ENCODE measurements at regions not wholly inside any gene's neighbourhood (a gene's known extent, or its start where the extent isn't known, plus 50 kb on each side); places are given as distances from the start of the nearest gene placed in this dataset.

DNA sequence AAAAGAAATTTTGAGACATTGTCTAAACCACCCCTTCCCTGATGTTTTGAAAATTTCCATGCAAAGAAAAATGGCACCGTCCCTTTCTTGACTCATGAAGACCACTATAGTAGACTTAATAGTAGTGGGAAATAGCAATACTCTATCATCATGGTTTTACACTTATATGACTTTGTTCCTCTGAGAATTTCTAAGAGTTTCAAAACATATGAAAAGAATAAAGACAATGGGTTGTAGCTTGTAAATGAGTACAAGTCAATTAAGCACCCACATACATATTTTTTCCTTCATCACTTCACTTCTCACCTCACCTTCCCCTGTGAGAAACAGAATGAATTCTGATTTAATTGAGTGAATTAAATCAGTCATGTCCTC lies 151.7 kb downstream of the LYPLAL1 start:
- Histone ChIP-seq H4K20me1 (replicated peaks in 1 of 2; ENCODE audit: control insufficient read depth in 1 of 2, insufficient read depth in 2 of 2, low read length in 2 of 2) (no peaks in the 10 kb centered on the region), H3K4me2 (ENCODE audit: insufficient read depth in 1 of 2, low read depth in 2 of 2, low read length in 2 of 2) (no peak overlapping the region), H2BK12ac (ENCODE audit: low read depth, low read length) (no peak overlapping the region), H3K9ac (replicated peaks in 1 of 4; ENCODE audit: extremely low read depth in 1 of 4, low read depth in 3 of 4, low read length in 3 of 4) (no peak overlapping the region), H3K14ac (ENCODE audit: insufficient read length) (no peak overlapping the region), H3K79me1 (ENCODE audit: low read depth, low read length) (no peaks in the 10 kb centered on the region), H3K23me2 (ENCODE audit: low read depth, low read length) (no peaks in the 10 kb centered on the region), H3K27me3 (replicated peaks in 1 of 4; ENCODE audit: control insufficient read depth in 3 of 4, extremely low read depth in 1 of 4, insufficient read depth in 3 of 4, low read length in 3 of 4) (no peaks in the 10 kb centered on the region), H2BK20ac (ENCODE audit: low read length) (no peak overlapping the region), H2AK5ac (ENCODE audit: low read depth, low read length) (no peak overlapping the region), H3K4me1 (replicated peaks in 1 of 4; ENCODE audit: control insufficient read depth in 3 of 4, insufficient read depth in 4 of 4, low read length in 3 of 4) (no peaks in the 10 kb centered on the region), H3K23ac (ENCODE audit: insufficient read length) (no peak overlapping the region), H2AFZ (ENCODE audit: low read length) (no peak overlapping the region), H3K79me2 (ENCODE audit: control insufficient read depth in 1 of 2, insufficient read depth in 2 of 2, low read length in 2 of 2) (no peaks in the 10 kb centered on the region), H3K36me3 (ENCODE audit: control insufficient read depth in 2 of 4, insufficient read depth in 4 of 4, low read length in 3 of 4) (no peaks in the 10 kb centered on the region), H3K27ac (ENCODE audit: low read depth, low read length) (no peak overlapping the region), H3K4me3 (ENCODE audit: extremely low read depth in 1 of 4, insufficient read depth in 2 of 4, low read depth in 3 of 4, low read length in 4 of 4) (no peak overlapping the region), H2BK120ac (replicated peaks; ENCODE audit: low read depth, low read length) (no peak overlapping the region), H3K4ac (replicated peaks; ENCODE audit: insufficient read length, low read depth, low read length) (no peak overlapping the region), H3K9me3 (ENCODE audit: insufficient read depth in 2 of 2, low read depth in 1 of 2, low read length in 1 of 2) (no peaks in the 10 kb centered on the region), H2BK15ac (ENCODE audit: low read length) (no peak overlapping the region), H2BK5ac (ENCODE audit: low read depth, low read length) (no peak overlapping the region), H3K56ac (replicated peaks; ENCODE audit: insufficient read length, low read depth, low read length) (no peak overlapping the region), H4K5ac (ENCODE audit: insufficient read length, low read depth, low read length) (no peak overlapping the region), H3K18ac (ENCODE audit: extremely low read depth, low read length) (no peak overlapping the region), H4K8ac (ENCODE audit: extremely low read depth, insufficient read depth, low read length) (no peak overlapping the region), H4K91ac (replicated peaks; ENCODE audit: insufficient read length, low read length) (no peak overlapping the region)
- no peak for FAIRE-seq
- CTCF ChIA-PET (ENCODE audit: partially characterized antibody) = interaction anchor here (1.0 kb wide), 1 partner anchor 22 kb away, joined by 3 read pairs; no protein-coding TSS in a partner anchor
- POLR2A ChIA-PET (ENCODE audit: partially characterized antibody) = interaction anchor here (0.6 kb wide), 1 partner anchor 513 kb away, joined by 3 read pairs; no protein-coding TSS in a partner anchor
- WGBS, 2 experiments (ENCODE audit: extremely low coverage in 1 of 2, insufficient coverage in 1 of 2, insufficient read length in 1 of 2, insufficient replicate concordance in 2 of 2, low coverage in 1 of 2, low lambda C conversion rate in 2 of 2, missing lambda C conversion rate in 1 of 2) = 80% methylated on average over 1 of the region's 1 CpG; no CpG with 5 or more reads in 1 of the 2 experiments
- no peak for DNase-seq (ENCODE audit: low read depth in 1 of 2, low spot score in 2 of 2)
- no peak for TF ChIP-seq BACH1 (IDR thresholded peaks at IDR 0.05; ENCODE audit: low read length)
- TF ChIP-seq NRF1 (IDR thresholded peaks at IDR 0.05; ENCODE audit: low read depth, low read length) = no peak
- TF ChIP-seq GTF2F1 (IDR thresholded peaks at IDR 0.05; ENCODE audit: borderline replicate concordance, low read depth, low read length) = no peak
- no peak for TF ChIP-seq RXRA (IDR thresholded peaks at IDR 0.05; ENCODE audit: insufficient read depth, low read depth, low read length)
